K562 (cell line): ENCODE measurements at regions not wholly inside any gene's neighbourhood (a gene's known extent, or its start where the extent isn't known, plus 50 kb on each side); places are given as distances from the start of the nearest gene placed in this dataset.

Experiments used
- ATAC-seq: fragments of 200-7000 bp; cut with Tn5 transposase; 3 replicates; pipeline ENCODE4 v1.9.1; 2020; ENCODE audit warnings: moderate library complexity
- BruUV-seq: library from RNA; stranded (reverse); fragments of 400-500 nt; replicated peaks from 2 replicates; lab custom pipeline; 2021; lab: Mats Ljungman, UMichigan
- CTCF ChIA-PET: fragments of 300-600 bp; formaldehyde crosslinking; extraction: SDS; loops from one replicate; lab custom pipeline; 2021; ENCODE audit warnings: low intra/inter-chr PET ratio; lab: Yijun Ruan, JAX
- POLR2A ChIA-PET: fragments of 300-600, 350-650 bp; sonication (Branson Sonifier 250); formaldehyde crosslinking; extraction: SDS; loops from one replicate; lab custom pipeline; 2021; ENCODE audit warnings: antibody characterized with exemption, inconsistent platforms; lab: Yijun Ruan, JAX
- DNase-seq, 4 experiments: peaks; one replicate each; pipeline versions ENCODE4 v3.0.0 to v3.0.0-alpha.2; 2011 to 2018; ENCODE audit warnings: low spot score in 3 of 4, mixed read lengths in 3 of 4; ENCODE audit errors: extremely low read depth in 1 of 4
- FAIRE-seq: peaks from 2 replicates; lab custom pipeline; 2011; peaks lifted over from hg19 to GRCh38; lab: Jason Lieb, UNC
- H2AFZ ChIP-seq: 2 replicates; pipeline ENCODE4 v1.6.0; 2011; ENCODE audit warnings: low read depth, low read length, control low read depth, inconsistent platforms
- H3K27ac ChIP-seq: fragments of 200-600 bp; 3 replicates; pipeline ENCODE4 v1.8.0; 2011; ENCODE audit warnings: low read depth, mild to moderate bottlenecking, control low read depth, inconsistent platforms, low read length, moderate library complexity, mixed read lengths; ENCODE audit errors: extremely low read depth
- H3K27me3 ChIP-seq, 2 experiments: fragments of 300-600 bp in 1 of 2; 2 replicates in 1 of 2; 3 replicates in 1 of 2; pipeline versions ENCODE4 v1.6.0 to v1.8.0; 2011; ENCODE audit warnings: inconsistent platforms in 2 of 2, low read length in 2 of 2, mild to moderate bottlenecking in 1 of 2, mixed read lengths in 1 of 2, moderate library complexity in 1 of 2; ENCODE audit not compliant: control insufficient read depth in 2 of 2, insufficient read depth in 2 of 2
- H3K36me3 ChIP-seq: fragments of 300-600 bp; 3 replicates; pipeline ENCODE4 v1.8.0; 2011; ENCODE audit warnings: mild to moderate bottlenecking, low read length, inconsistent platforms; ENCODE audit not compliant: control insufficient read depth, insufficient read depth
- H3K4me1 ChIP-seq, 2 experiments: fragments of 200-600 bp in 1 of 2; replicated peaks in 1 of 2; 2 replicates in 1 of 2; 3 replicates in 1 of 2; pipeline versions ENCODE4 v1.5.1 to v1.8.0; 2011; ENCODE audit warnings: inconsistent platforms in 2 of 2, low read length in 2 of 2, mild to moderate bottlenecking in 1 of 2, mixed read lengths in 1 of 2, moderate library complexity in 1 of 2; ENCODE audit not compliant: control insufficient read depth in 2 of 2, insufficient read depth in 2 of 2
- H3K4me2 ChIP-seq: 2 replicates; pipeline ENCODE4 v1.6.1; 2011; ENCODE audit warnings: low read length, control low read depth, inconsistent platforms, mixed read lengths; ENCODE audit not compliant: insufficient read depth
- H3K4me3 ChIP-seq: fragments of 200-600 bp; sonication (generic), shearing (Covaris generic); 2 replicates; pipeline ENCODE4 v1.5.1; 2016; ENCODE audit warnings: control low read depth, inconsistent platforms
- H3K79me2 ChIP-seq: fragments of 200-600 bp; 3 replicates; pipeline ENCODE4 v1.8.0; 2011; ENCODE audit warnings: low read length, inconsistent platforms; ENCODE audit not compliant: control insufficient read depth, insufficient read depth
- H3K9ac ChIP-seq, 2 experiments: 2 replicates each; pipeline versions ENCODE4 v1.6.0 to v1.6.1; 2011; ENCODE audit warnings: low read depth in 2 of 2, low read length in 2 of 2, control low read depth in 1 of 2, inconsistent platforms in 1 of 2, mild to moderate bottlenecking in 1 of 2, mixed read lengths in 1 of 2; ENCODE audit not compliant: insufficient read depth in 1 of 2
- H3K9me1 ChIP-seq: one replicate; pipeline ENCODE4 v1.6.0; 2011; ENCODE audit warnings: inconsistent platforms, mild to moderate bottlenecking, low read length, moderate library complexity; ENCODE audit not compliant: control insufficient read depth, insufficient read depth
- H3K9me3 ChIP-seq: replicated peaks from 2 replicates; pipeline ENCODE4 v1.5.1; 2011; ENCODE audit warnings: low read depth, low read length, inconsistent platforms; ENCODE audit not compliant: control insufficient read depth, insufficient read depth
- H4K20me1 ChIP-seq: replicated peaks from 2 replicates; pipeline ENCODE4 v1.6.1; 2011; ENCODE audit warnings: low read length, inconsistent platforms, mixed read lengths; ENCODE audit not compliant: control insufficient read depth, insufficient read depth
- ASH1L ChIP-seq: fragments of 450-650 bp; IDR thresholded peaks from 2 replicates; pipeline ENCODE4 v1.6.1; 2018; ENCODE audit warnings: borderline replicate concordance, mild to moderate bottlenecking, low read depth; ENCODE audit not compliant: partially characterized antibody
- FOSL1 ChIP-seq: fragments of 200-800 bp; sonication (Bioruptor generic); conservative IDR thresholded peaks from 2 replicates; pipeline ENCODE4 v1.6.1; 2016; ENCODE audit warnings: missing genetic modification characterization, missing compliant biosample characterization
- HDAC1 ChIP-seq, 2 experiments: fragments of 450-650 bp; IDR thresholded peaks; 2 replicates each; pipeline ENCODE4 v1.6.1; 2016 to 2017; ENCODE audit warnings: inconsistent platforms in 1 of 2, mild to moderate bottlenecking in 1 of 2, moderate library complexity in 1 of 2
- REST ChIP-seq, 2 experiments: fragments of 450-650 bp; formaldehyde crosslinking in 1 of 2; IDR thresholded peaks; 2 replicates each; pipeline versions ENCODE4 v1.4.0 to v1.6.1; 2014 to 2020; ENCODE audit warnings: mild to moderate bottlenecking in 2 of 2, borderline replicate concordance in 1 of 2, low read depth in 1 of 2
- TAF7 ChIP-seq: fragments of 450-650 bp; IDR thresholded peaks from 2 replicates; pipeline ENCODE4 v1.6.1; 2016; ENCODE audit warnings: missing genetic modification characterization, missing compliant biosample characterization
- ZNF143 ChIP-seq: sonication (generic); formaldehyde crosslinking; IDR thresholded peaks from 2 replicates; pipeline ENCODE4 v1.9.0; 2022; ENCODE audit warnings: mild to moderate bottlenecking, missing genetic modification reagents
- WGBS: fragments of 100-300 bp; shearing (Covaris generic); methylation state at CpG from one replicate; pipeline ENCODE4 v1.1.6; 2016; ENCODE audit warnings: low coverage, mixed read lengths; ENCODE audit not compliant: insufficient coverage; ENCODE audit errors: missing lambda C conversion rate; 5-methylcytosine and 5-hydroxymethylcytosine counted together
- in situ Hi-C: fragments of 300-500 bp; cut with MboI; formaldehyde crosslinking; loops from 4 replicates; pipeline ENCODE4 v1.15.0; 2018; ENCODE audit warnings: inconsistent platforms, mixed read lengths
- intact Hi-C: fragments of 100-400 bp; cut with micrococcal nuclease; formaldehyde crosslinking; loops from 2 replicates; pipeline ENCODE4 v1.14.2; 2022

GRCh38 chr5:98603456-98603855 is 170.0 kb upstream of the RGMB start:
- TF ChIP-seq TAF7 (tag) (no peak), HDAC1 (IDR thresholded peaks at IDR 0.05) (no peak), FOSL1 (tag) (no peak)
- H3K9me1 ChIP-seq, result no peaks in the 10 kb centered on the region
- 0% methylated on average over 2 of the region's 2 CpGs for WGBS

GRCh38 chr5:98604301-98604700 is 169.2 kb upstream of the RGMB start:
- H3K27me3 ChIP-seq, result no peaks in the 10 kb centered on the region
- 0% methylated on average over 1 of the region's 1 CpG for WGBS
- no peak for ATAC-seq
- no peak for FAIRE-seq
- H3K4me1 ChIP-seq, result no peaks in the 10 kb centered on the region
- H3K36me3 ChIP-seq, result no peaks in the 10 kb centered on the region
- no peaks in the 10 kb centered on the region for H3K9me1 ChIP-seq
- H3K4me3 ChIP-seq, result no peak overlapping the region
- intact Hi-C loops (no loop called here), in situ Hi-C loops (no loop called here)
- CTCF ChIA-PET, result no interaction called here
- no peak for DNase-seq
- no peaks in the 10 kb centered on the region for H4K20me1 ChIP-seq
- no peak overlapping the region for H2AFZ ChIP-seq
- BruUV-seq, result no TSS peak
- no peak overlapping the region for H3K27ac ChIP-seq
- no peak overlapping the region for H3K4me2 ChIP-seq
- POLR2A ChIA-PET, result no interaction called here
- no peaks in the 10 kb centered on the region for H3K79me2 ChIP-seq
- no peaks in the 10 kb centered on the region for H3K9me3 ChIP-seq
- no peak overlapping the region for H3K9ac ChIP-seq
- TF ChIP-seq ASH1L (no peak), REST (IDR thresholded peaks at IDR 0.05; ENCODE audit: borderline replicate concordance) (no peak), REST (CRISPR knock-in tag; IDR thresholded peaks at IDR 0.05; ENCODE audit: low read depth) (no peak), ZNF143 (no peak)

More at GRCh38 chr5:98603456-98603855, 170.0 kb upstream of the RGMB start:
- no TSS peak for BruUV-seq
- ChIA-PET CTCF (no interaction called here), POLR2A (no interaction called here)
- in situ Hi-C loops (no loop called here), intact Hi-C loops (no loop called here)
- Histone ChIP-seq H3K27me3 (no peaks in the 10 kb centered on the region), H3K27ac (no peak overlapping the region), H3K4me2 (no peak overlapping the region), H3K9ac (no peak overlapping the region), H3K9me3 (no peaks in the 10 kb centered on the region), H3K4me3 (no peak overlapping the region), H3K79me2 (no peaks in the 10 kb centered on the region), H3K4me1 (no peaks in the 10 kb centered on the region), H3K36me3 (no peaks in the 10 kb centered on the region), H4K20me1 (no peaks in the 10 kb centered on the region), H2AFZ (no peak overlapping the region)
- DNase-seq, result no peak
- no peak for FAIRE-seq
- no peak for ATAC-seq
